DND-41 (cell line): ENCODE measurements at regions not wholly inside any gene's neighbourhood (a gene's known extent, or its start where the extent isn't known, plus 50 kb on each side); places are given as distances from the start of the nearest gene placed in this dataset.

ENCODE experiments used
- CTCF ChIP-seq: IDR thresholded peaks from 2 replicates; pipeline ENCODE4 v1.5.1; 2012; ENCODE audit warnings: borderline replicate concordance, low read length, moderate library complexity, mild to moderate bottlenecking; ENCODE audit not compliant: poor library complexity, severe bottlenecking; ENCODE audit errors: extremely low read depth
- EZH2 ChIP-seq: IDR thresholded peaks from 3 replicates; pipeline ENCODE4 v1.6.1; 2012; ENCODE audit warnings: borderline replicate concordance, low read depth, mild to moderate bottlenecking, moderate library complexity, low read length, inconsistent platforms; ENCODE audit not compliant: severe bottlenecking

GRCh38 chr4:73683033-73683432 is 57.3 kb upstream of the CXCL8 start:
- no peak for TF ChIP-seq EZH2
- TF ChIP-seq CTCF, result no peak
